H1 (cell line): ENCODE measurements at regions not wholly inside any gene's neighbourhood (a gene's known extent, or its start where the extent isn't known, plus 50 kb on each side); places are given as distances from the start of the nearest gene placed in this dataset.
A peak's percentile ranks its signal among the peaks of the same experiment; 100 is the strongest.

Experiments
- CTCF ChIA-PET: fragments of 300-600 bp; sonication (Branson Sonifier 250); formaldehyde crosslinking; loops from one replicate; lab custom pipeline; 2021; ENCODE audit not compliant: partially characterized antibody; lab: Charles Lee
- POLR2A ChIA-PET: fragments of 300-600 bp; sonication (Branson Sonifier 250); formaldehyde crosslinking; loops from one replicate; lab custom pipeline; 2021; ENCODE audit warnings: inconsistent platforms; ENCODE audit not compliant: partially characterized antibody; lab: Charles Lee
- DNase-seq, 2 experiments: peaks; one replicate each; pipeline versions ENCODE4 v3.0.0 to v3.0.0-alpha.2; 2010 to 2022; ENCODE audit warnings: low spot score in 2 of 2, low read depth in 1 of 2, mixed read lengths in 1 of 2
- FAIRE-seq: peaks from 2 replicates; lab custom pipeline; 2011; peaks lifted over from hg19 to GRCh38; lab: Jason Lieb, UNC
- H2AFZ ChIP-seq: 2 replicates; pipeline ENCODE4 v1.8.1; 2012; ENCODE audit warnings: low read length, inconsistent platforms
- H2AK5ac ChIP-seq: 2 replicates; pipeline ENCODE4 v1.6.1; 2013; ENCODE audit warnings: low read depth, low read length
- H2BK120ac ChIP-seq: replicated peaks from 2 replicates; pipeline ENCODE3; 2013; ENCODE audit warnings: low read depth, low read length, inconsistent platforms
- H2BK12ac ChIP-seq: 2 replicates; pipeline ENCODE4 v1.6.1; 2013; ENCODE audit warnings: low read depth, low read length
- H2BK15ac ChIP-seq: 2 replicates; pipeline ENCODE4 v1.6.1; 2013; ENCODE audit warnings: low read length
- H2BK20ac ChIP-seq: 2 replicates; pipeline ENCODE4 v1.6.1; 2013; ENCODE audit warnings: low read length
- H2BK5ac ChIP-seq: 2 replicates; pipeline ENCODE4 v1.6.1; 2013; ENCODE audit warnings: low read depth, low read length
- H3K14ac ChIP-seq: 2 replicates; pipeline ENCODE4 v1.6.1; 2013; ENCODE audit warnings: inconsistent platforms; ENCODE audit not compliant: insufficient read length
- H3K18ac ChIP-seq: 2 replicates; pipeline ENCODE4 v1.6.1; 2013; ENCODE audit warnings: low read length; ENCODE audit errors: extremely low read depth
- H3K23ac ChIP-seq: 2 replicates; pipeline ENCODE4 v1.6.1; 2013; ENCODE audit warnings: inconsistent platforms; ENCODE audit not compliant: insufficient read length
- H3K23me2 ChIP-seq: 2 replicates; pipeline ENCODE4 v1.6.1; 2013; ENCODE audit warnings: low read depth, low read length
- H3K27ac ChIP-seq: 2 replicates; pipeline ENCODE4 v1.6.1; 2011; ENCODE audit warnings: low read depth, low read length, inconsistent platforms
- H3K27me3 ChIP-seq, 4 experiments: replicated peaks in 1 of 4; 1 replicate in 1 of 4; 2 replicates in 3 of 4; pipeline versions ENCODE4 v1.6.1 to v1.8.1; 2011 to 2013; ENCODE audit warnings: low read length in 3 of 4, mild to moderate bottlenecking in 3 of 4, inconsistent platforms in 2 of 4, mixed read lengths in 2 of 4, moderate library complexity in 1 of 4; ENCODE audit not compliant: control insufficient read depth in 3 of 4, insufficient read depth in 3 of 4; ENCODE audit errors: extremely low read depth in 1 of 4
- H3K36me3 ChIP-seq, 4 experiments: 2 replicates each; pipeline versions ENCODE4 v1.6.1 to v1.8.1; 2011 to 2013; ENCODE audit warnings: mild to moderate bottlenecking in 4 of 4, low read length in 3 of 4, moderate library complexity in 2 of 4, control low read depth in 1 of 4, inconsistent platforms in 1 of 4; ENCODE audit not compliant: insufficient read depth in 4 of 4, control insufficient read depth in 2 of 4
- H3K4ac ChIP-seq: replicated peaks from 2 replicates; pipeline ENCODE3; 2013; ENCODE audit warnings: low read length, low read depth, mixed read lengths, inconsistent platforms; ENCODE audit not compliant: insufficient read length
- H3K4me1 ChIP-seq, 4 experiments: replicated peaks in 1 of 4; 1 replicate in 1 of 4; 2 replicates in 3 of 4; pipeline versions ENCODE4 v1.6.1 to v1.8.1; 2011 to 2013; ENCODE audit warnings: low read length in 3 of 4, inconsistent platforms in 2 of 4, mixed read lengths in 1 of 4; ENCODE audit not compliant: insufficient read depth in 4 of 4, control insufficient read depth in 3 of 4
- H3K4me2 ChIP-seq, 2 experiments: 2 replicates each; pipeline versions ENCODE4 v1.6.1 to v1.8.1; 2011 to 2013; ENCODE audit warnings: low read depth in 2 of 2, low read length in 2 of 2, control low read depth in 1 of 2, inconsistent platforms in 1 of 2, mild to moderate bottlenecking in 1 of 2; ENCODE audit not compliant: insufficient read depth in 1 of 2
- H3K4me3 ChIP-seq, 4 experiments: fragments of 200-600, 300-600 bp in 1 of 4; sonication (generic), shearing (Covaris generic), sonication (Bioruptor Twin) in 1 of 4; 2 replicates each; pipeline versions ENCODE4 v1.5.1 to v1.8.1; 2011 to 2016; ENCODE audit warnings: low read length in 4 of 4, low read depth in 3 of 4, control low read depth in 2 of 4, inconsistent platforms in 2 of 4, mild to moderate bottlenecking in 2 of 4, mixed read lengths in 1 of 4, moderate library complexity in 1 of 4; ENCODE audit not compliant: insufficient read depth in 2 of 4; ENCODE audit errors: extremely low read depth in 1 of 4
- H3K56ac ChIP-seq: replicated peaks from 2 replicates; pipeline ENCODE3; 2013; ENCODE audit warnings: low read depth, mild to moderate bottlenecking, mixed read lengths, low read length, inconsistent platforms; ENCODE audit not compliant: insufficient read length
- H3K79me1 ChIP-seq: 2 replicates; pipeline ENCODE4 v1.6.1; 2013; ENCODE audit warnings: low read depth, low read length, control low read depth
- H3K79me2 ChIP-seq, 2 experiments: 2 replicates each; pipeline versions ENCODE4 v1.6.1 to v1.8.1; 2012 to 2013; ENCODE audit warnings: low read length in 2 of 2, mild to moderate bottlenecking in 2 of 2, inconsistent platforms in 1 of 2; ENCODE audit not compliant: insufficient read depth in 2 of 2, control insufficient read depth in 1 of 2
- H3K9ac ChIP-seq, 4 experiments: replicated peaks in 1 of 4; 1 replicate in 1 of 4; 2 replicates in 3 of 4; pipeline versions ENCODE4 v1.6.1 to v1.8.1; 2011 to 2013; ENCODE audit warnings: low read depth in 3 of 4, low read length in 3 of 4, control low read depth in 2 of 4, mild to moderate bottlenecking in 2 of 4, moderate library complexity in 2 of 4, inconsistent platforms in 1 of 4; ENCODE audit errors: extremely low read depth in 1 of 4
- H3K9me3 ChIP-seq, 2 experiments: 2 replicates each; pipeline versions ENCODE4 v1.6.1 to v1.8.1; 2012 to 2013; ENCODE audit warnings: mild to moderate bottlenecking in 2 of 2, moderate library complexity in 2 of 2, control low read depth in 1 of 2, inconsistent platforms in 1 of 2, low read depth in 1 of 2, low read length in 1 of 2, mixed read lengths in 1 of 2; ENCODE audit not compliant: insufficient read depth in 2 of 2
- H4K20me1 ChIP-seq, 2 experiments: replicated peaks in 1 of 2; 2 replicates each; pipeline versions ENCODE3 to v1.8.1; 2011 to 2013; ENCODE audit warnings: inconsistent platforms in 2 of 2, low read length in 2 of 2, mild to moderate bottlenecking in 1 of 2; ENCODE audit not compliant: insufficient read depth in 2 of 2, control insufficient read depth in 1 of 2
- H4K5ac ChIP-seq: 2 replicates; pipeline ENCODE4 v1.6.1; 2013; ENCODE audit warnings: low read length, low read depth, mixed read lengths, inconsistent platforms; ENCODE audit not compliant: insufficient read length
- H4K8ac ChIP-seq: 2 replicates; pipeline ENCODE4 v1.8.0; 2013; ENCODE audit warnings: mild to moderate bottlenecking, moderate library complexity, low read length, inconsistent platforms; ENCODE audit not compliant: insufficient read depth; ENCODE audit errors: extremely low read depth
- H4K91ac ChIP-seq: replicated peaks from 2 replicates; pipeline ENCODE3; 2013; ENCODE audit warnings: low read length, mixed read lengths, inconsistent platforms; ENCODE audit not compliant: insufficient read length
- BACH1 ChIP-seq: IDR thresholded peaks from 2 replicates; pipeline ENCODE4 v1.6.1; 2012; ENCODE audit warnings: low read length, improper control_type of control experiment
- EGR1 ChIP-seq: IDR thresholded peaks from 2 replicates; pipeline ENCODE4 v1.6.1; 2011; ENCODE audit warnings: low read depth, low read length, borderline replicate concordance
- PHF8 ChIP-seq: fragments of 200-600 bp; sonication (generic); conservative IDR thresholded peaks from 2 replicates; pipeline ENCODE4 v1.7.1; 2012; ENCODE audit warnings: low read depth, mild to moderate bottlenecking, inconsistent platforms, low read length, moderate library complexity
- POU5F1 ChIP-seq: IDR thresholded peaks from 2 replicates; pipeline ENCODE4 v1.6.1; 2011; ENCODE audit warnings: low read depth, mild to moderate bottlenecking, low read length, moderate library complexity
- RAD21 ChIP-seq, 2 experiments: IDR thresholded peaks in 1 of 2; conservative IDR thresholded peaks in 1 of 2; 2 replicates each; pipeline ENCODE4 v1.6.1; 2011; ENCODE audit warnings: low read depth in 2 of 2, low read length in 2 of 2, improper control_type of control experiment in 1 of 2, inconsistent platforms in 1 of 2, mild to moderate bottlenecking in 1 of 2, moderate library complexity in 1 of 2
- RNF2 ChIP-seq: fragments of 200-900, 300-1000 bp; sonication (generic); IDR thresholded peaks from 2 replicates; pipeline ENCODE4 v1.7.1; 2016; ENCODE audit warnings: borderline replicate concordance, low read depth, mild to moderate bottlenecking, antibody characterized with exemption, low read length; ENCODE audit not compliant: poor library complexity, severe bottlenecking; ENCODE audit errors: missing control alignments
- SIX5 ChIP-seq: IDR thresholded peaks from 2 replicates; pipeline ENCODE4 v1.6.1; 2011; ENCODE audit warnings: mild to moderate bottlenecking, low read depth, low read length
- SUZ12 ChIP-seq: fragments of 200-600 bp; sonication (generic); IDR thresholded peaks from 2 replicates; pipeline ENCODE4 v1.6.1; 2012; ENCODE audit warnings: mild to moderate bottlenecking, inconsistent platforms, low read length, moderate library complexity, mixed read lengths
- TEAD4 ChIP-seq: IDR thresholded peaks from 2 replicates; pipeline ENCODE4 v1.6.1; 2012; ENCODE audit warnings: low read depth, low read length, inconsistent platforms, mixed read lengths
- WGBS, 2 experiments: shearing (Covaris generic) in 1 of 2; methylation state at CpG; one replicate each; pipeline versions ENCODE4 v1.1.6 to v1.1.7; 2013 to 2015; ENCODE audit warnings: low lambda C conversion rate in 2 of 2, mixed read lengths in 2 of 2, inconsistent platforms in 1 of 2, low coverage in 1 of 2, missing lambda C conversion rate in 1 of 2; ENCODE audit not compliant: insufficient replicate concordance in 2 of 2, insufficient coverage in 1 of 2, insufficient read length in 1 of 2; ENCODE audit errors: extremely low coverage in 1 of 2, missing lambda C conversion rate in 1 of 2; 5-methylcytosine and 5-hydroxymethylcytosine counted together
- TF ChIP-seq, protein P1 (sequence below): IDR thresholded peaks from 2 replicates; pipeline ENCODE4 v1.6.1; 2011; ENCODE audit warnings: low read length, improper control_type of control experiment

DNA sequence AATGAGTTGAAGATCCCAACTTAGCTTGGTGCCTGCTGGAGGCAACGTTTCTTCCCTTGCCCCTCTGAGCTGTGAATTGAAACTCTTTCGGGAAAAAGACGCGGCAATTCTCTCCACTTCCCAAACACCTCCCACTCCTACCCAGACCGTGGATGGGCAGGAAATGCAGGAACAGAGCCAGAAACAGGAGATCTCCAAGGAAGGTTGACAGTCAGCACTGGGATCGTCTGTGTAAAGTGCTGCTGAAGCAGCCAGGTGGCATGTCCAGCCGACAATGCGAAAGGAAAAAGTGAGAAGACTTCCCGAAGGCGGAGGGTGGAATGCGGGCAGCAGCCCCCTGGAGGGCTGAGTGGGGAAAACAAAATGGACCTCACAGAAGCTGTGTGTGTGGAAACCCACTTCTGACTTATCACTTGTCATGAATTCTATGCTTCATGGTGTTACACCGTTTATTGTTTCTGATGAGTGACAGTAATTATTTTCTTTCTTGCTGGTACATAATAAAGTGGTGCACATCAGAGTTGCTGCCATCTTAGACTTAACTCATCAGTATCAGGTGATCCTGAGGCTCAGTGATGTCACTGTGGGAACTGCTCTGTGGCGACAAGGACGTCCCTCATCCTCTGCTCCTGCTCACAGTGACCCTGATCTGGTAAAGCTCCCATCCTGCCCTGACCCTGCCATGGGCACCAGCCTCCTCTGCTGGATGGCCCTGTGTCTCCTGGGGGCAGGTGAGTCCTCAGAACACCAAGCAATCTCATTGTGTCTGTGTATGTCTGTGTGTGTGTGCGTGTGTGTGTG lies 220.5 kb upstream of the PRSS1 start:
- DNase-seq, result no peak
- no peak overlapping the region for H2BK20ac ChIP-seq
- H4K5ac ChIP-seq, result no peak overlapping the region
- H3K18ac ChIP-seq, result no peak overlapping the region
- no peaks in the 10 kb centered on the region for H3K36me3 ChIP-seq
- no peak overlapping the region for H2BK5ac ChIP-seq
- H3K9ac ChIP-seq, result no peak overlapping the region
- no peak overlapping the region for H2AK5ac ChIP-seq
- FAIRE-seq, result no peak
- no peak overlapping the region for H3K4ac ChIP-seq
- H3K9me3 ChIP-seq, result 0 out of 4 replicates have a peak, but pooled peaks cover 0 to 2% of the 10 kb centered on the region in 2 experiments
- no peak overlapping the region for H2AFZ ChIP-seq
- WGBS, 2 experiments, result 86% methylated on average over 15 of the region's 15 CpGs; no CpG with 5 or more reads in 1 of the 2 experiments
- H3K27me3 ChIP-seq, result 0 out of 7 replicates have a peak, but pooled peaks cover 0 to 2% (median 0%) of the 10 kb centered on the region in 4 experiments
- H4K20me1 ChIP-seq, result no peaks in the 10 kb centered on the region
- no peak overlapping the region for H3K27ac ChIP-seq
- no peaks in the 10 kb centered on the region; a peak in 1 of 7 replicates for H3K4me1 ChIP-seq
- H3K79me2 ChIP-seq, result no peaks in the 10 kb centered on the region
- H3K4me2 ChIP-seq, result no peak overlapping the region
- no peak overlapping the region for H3K56ac ChIP-seq
- H4K91ac ChIP-seq, result no peak overlapping the region
- 0 out of 2 replicates have a peak overlapping the region, but pooled peaks have one; percentile 42 for H2BK12ac ChIP-seq
- no peak overlapping the region for H2BK15ac ChIP-seq
- H3K23ac ChIP-seq, result no peak overlapping the region
- ChIA-PET CTCF (interaction anchor here (0.9 to 18.9 kb wide), 14 partner anchors 8 to 254 kb away, joined by 3 to 665 read pairs (median 4); no protein-coding TSS in a partner anchor), POLR2A (no interaction called here)
- H3K14ac ChIP-seq, result no peak overlapping the region
- H3K4me3 ChIP-seq, result no peak overlapping the region
- no peaks in the 10 kb centered on the region for H3K79me1 ChIP-seq
- no peaks in the 10 kb centered on the region for H3K23me2 ChIP-seq
- peak overlapping the region; percentile 43; the same call in 1 of the 2 replicates for H4K8ac ChIP-seq
- H2BK120ac ChIP-seq, result no peak overlapping the region
- TF ChIP-seq, protein P1, sequence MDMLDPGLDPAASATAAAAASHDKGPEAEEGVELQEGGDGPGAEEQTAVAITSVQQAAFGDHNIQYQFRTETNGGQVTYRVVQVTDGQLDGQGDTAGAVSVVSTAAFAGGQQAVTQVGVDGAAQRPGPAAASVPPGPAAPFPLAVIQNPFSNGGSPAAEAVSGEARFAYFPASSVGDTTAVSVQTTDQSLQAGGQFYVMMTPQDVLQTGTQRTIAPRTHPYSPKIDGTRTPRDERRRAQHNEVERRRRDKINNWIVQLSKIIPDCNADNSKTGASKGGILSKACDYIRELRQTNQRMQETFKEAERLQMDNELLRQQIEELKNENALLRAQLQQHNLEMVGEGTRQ, result no peak
- TF ChIP-seq SIX5 (no peak), BACH1 (no peak), EGR1 (no peak), PHF8 (no peak), SUZ12 (no peak), RAD21 (IDR thresholded peaks at IDR 0.05 in 1 of 2, conservative IDR thresholded peaks at IDR 0.05 in 1 of 2; ENCODE audit: low read depth in 2 of 2, low read length in 2 of 2) (no peak), TEAD4 (0 out of 2 replicates have a peak, but pooled peaks have one; percentile 34), RNF2 (no peak), POU5F1 (no peak)
